ENCODE measurements at regions not wholly inside any gene's neighbourhood (a gene's known extent, or its start where the extent isn't known, plus 50 kb on each side); places are given as distances from the start of the nearest gene placed in this dataset.

DNA sequence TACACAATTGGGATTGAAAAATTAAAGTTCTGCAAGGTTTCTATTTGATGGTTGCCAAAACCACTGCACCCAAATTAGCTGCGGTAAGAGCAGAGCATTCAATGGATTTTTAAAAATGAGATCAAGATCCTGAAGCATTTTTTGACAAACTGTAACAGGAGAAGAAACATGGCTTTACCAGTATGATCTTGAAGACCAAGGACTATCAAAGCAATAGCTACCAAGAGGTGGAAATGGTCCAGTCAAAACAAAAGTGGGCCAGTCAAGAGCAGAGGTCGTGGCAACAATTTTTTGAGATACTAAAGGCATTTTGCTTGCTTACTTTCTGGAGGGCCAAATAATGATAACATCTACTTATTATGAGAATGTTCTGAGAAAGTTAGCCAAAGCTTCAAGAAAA, 186.8 kb downstream of the RDH14 start:
- TF ChIP-seq, protein P1, sequence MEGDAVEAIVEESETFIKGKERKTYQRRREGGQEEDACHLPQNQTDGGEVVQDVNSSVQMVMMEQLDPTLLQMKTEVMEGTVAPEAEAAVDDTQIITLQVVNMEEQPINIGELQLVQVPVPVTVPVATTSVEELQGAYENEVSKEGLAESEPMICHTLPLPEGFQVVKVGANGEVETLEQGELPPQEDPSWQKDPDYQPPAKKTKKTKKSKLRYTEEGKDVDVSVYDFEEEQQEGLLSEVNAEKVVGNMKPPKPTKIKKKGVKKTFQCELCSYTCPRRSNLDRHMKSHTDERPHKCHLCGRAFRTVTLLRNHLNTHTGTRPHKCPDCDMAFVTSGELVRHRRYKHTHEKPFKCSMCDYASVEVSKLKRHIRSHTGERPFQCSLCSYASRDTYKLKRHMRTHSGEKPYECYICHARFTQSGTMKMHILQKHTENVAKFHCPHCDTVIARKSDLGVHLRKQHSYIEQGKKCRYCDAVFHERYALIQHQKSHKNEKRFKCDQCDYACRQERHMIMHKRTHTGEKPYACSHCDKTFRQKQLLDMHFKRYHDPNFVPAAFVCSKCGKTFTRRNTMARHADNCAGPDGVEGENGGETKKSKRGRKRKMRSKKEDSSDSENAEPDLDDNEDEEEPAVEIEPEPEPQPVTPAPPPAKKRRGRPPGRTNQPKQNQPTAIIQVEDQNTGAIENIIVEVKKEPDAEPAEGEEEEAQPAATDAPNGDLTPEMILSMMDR (conservative IDR thresholded peaks at IDR 0.05; ENCODE audit: low read depth in 2 of 2) = no peak
- no peak for TF ChIP-seq EZH2phosphoT487 (IDR thresholded peaks at IDR 0.05; ENCODE audit: unreplicated experiment)
- no peak for TF ChIP-seq EZH2 (IDR thresholded peaks at IDR 0.05; ENCODE audit: low read depth, unreplicated experiment)
- no peak for TF ChIP-seq POLR2AphosphoS5 (IDR thresholded peaks at IDR 0.05; ENCODE audit: low read depth)
- TF ChIP-seq, protein P2, sequence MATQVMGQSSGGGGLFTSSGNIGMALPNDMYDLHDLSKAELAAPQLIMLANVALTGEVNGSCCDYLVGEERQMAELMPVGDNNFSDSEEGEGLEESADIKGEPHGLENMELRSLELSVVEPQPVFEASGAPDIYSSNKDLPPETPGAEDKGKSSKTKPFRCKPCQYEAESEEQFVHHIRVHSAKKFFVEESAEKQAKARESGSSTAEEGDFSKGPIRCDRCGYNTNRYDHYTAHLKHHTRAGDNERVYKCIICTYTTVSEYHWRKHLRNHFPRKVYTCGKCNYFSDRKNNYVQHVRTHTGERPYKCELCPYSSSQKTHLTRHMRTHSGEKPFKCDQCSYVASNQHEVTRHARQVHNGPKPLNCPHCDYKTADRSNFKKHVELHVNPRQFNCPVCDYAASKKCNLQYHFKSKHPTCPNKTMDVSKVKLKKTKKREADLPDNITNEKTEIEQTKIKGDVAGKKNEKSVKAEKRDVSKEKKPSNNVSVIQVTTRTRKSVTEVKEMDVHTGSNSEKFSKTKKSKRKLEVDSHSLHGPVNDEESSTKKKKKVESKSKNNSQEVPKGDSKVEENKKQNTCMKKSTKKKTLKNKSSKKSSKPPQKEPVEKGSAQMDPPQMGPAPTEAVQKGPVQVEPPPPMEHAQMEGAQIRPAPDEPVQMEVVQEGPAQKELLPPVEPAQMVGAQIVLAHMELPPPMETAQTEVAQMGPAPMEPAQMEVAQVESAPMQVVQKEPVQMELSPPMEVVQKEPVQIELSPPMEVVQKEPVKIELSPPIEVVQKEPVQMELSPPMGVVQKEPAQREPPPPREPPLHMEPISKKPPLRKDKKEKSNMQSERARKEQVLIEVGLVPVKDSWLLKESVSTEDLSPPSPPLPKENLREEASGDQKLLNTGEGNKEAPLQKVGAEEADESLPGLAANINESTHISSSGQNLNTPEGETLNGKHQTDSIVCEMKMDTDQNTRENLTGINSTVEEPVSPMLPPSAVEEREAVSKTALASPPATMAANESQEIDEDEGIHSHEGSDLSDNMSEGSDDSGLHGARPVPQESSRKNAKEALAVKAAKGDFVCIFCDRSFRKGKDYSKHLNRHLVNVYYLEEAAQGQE (IDR thresholded peaks at IDR 0.05; ENCODE audit: unreplicated experiment) = no peak
- no peak for TF ChIP-seq ZNF114 (CRISPR knock-in tag; IDR thresholded peaks at IDR 0.05)
- TF ChIP-seq CREB1 (CRISPR knock-in tag; IDR thresholded peaks at IDR 0.05; ENCODE audit: low read depth) = no peak
- no peak for TF ChIP-seq JUNB (IDR thresholded peaks at IDR 0.05; ENCODE audit: unreplicated experiment)
- TF ChIP-seq ZNF331 (CRISPR knock-in tag; IDR thresholded peaks at IDR 0.05; ENCODE audit: low read depth) = no peak
- TF ChIP-seq, protein P3, sequence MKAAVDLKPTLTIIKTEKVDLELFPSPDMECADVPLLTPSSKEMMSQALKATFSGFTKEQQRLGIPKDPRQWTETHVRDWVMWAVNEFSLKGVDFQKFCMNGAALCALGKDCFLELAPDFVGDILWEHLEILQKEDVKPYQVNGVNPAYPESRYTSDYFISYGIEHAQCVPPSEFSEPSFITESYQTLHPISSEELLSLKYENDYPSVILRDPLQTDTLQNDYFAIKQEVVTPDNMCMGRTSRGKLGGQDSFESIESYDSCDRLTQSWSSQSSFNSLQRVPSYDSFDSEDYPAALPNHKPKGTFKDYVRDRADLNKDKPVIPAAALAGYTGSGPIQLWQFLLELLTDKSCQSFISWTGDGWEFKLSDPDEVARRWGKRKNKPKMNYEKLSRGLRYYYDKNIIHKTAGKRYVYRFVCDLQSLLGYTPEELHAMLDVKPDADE (IDR thresholded peaks at IDR 0.05) = no peak
- no peak for TF ChIP-seq STAT1 (IDR thresholded peaks at IDR 0.05; ENCODE audit: unreplicated experiment)
- no peak for TF ChIP-seq NANOG (IDR thresholded peaks at IDR 0.05; ENCODE audit: borderline replicate concordance)
